ENCODE measurements at regions not wholly inside any gene's neighbourhood (a gene's known extent, or its start where the extent isn't known, plus 50 kb on each side); places are given as distances from the start of the nearest gene placed in this dataset.

DNA sequence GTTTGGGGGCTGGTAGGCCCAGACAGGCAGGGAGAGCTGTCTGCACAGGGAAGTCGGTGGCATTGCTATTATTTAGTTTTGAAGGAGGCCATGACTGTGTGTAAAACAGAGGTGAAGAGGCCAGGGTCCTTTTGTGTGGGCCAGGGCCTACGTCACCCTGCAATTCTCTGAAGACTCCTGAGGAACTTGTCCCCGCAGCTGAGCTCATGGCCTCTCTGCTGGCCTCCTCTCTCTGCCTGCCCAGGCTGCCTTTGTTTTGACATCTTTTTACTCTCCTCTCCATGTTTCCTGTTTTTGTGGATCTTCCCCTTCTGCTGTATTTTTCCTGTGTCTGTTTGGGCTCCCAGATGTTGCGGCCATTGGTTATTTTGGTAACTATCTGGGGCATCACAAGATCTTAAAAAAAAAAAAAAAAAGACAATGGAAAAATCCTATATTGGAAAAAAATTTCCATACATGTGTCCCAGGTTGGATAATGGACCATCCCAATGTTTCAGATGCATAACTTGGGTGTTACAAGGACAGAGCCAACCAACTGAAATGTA, 280.7 kb downstream of the RPS6KC1 start:
- DNase-seq (ENCODE audit: low read depth) = no peak
- no peak overlapping the region for H3K4me3 ChIP-seq (ENCODE audit: low read length)
- TF ChIP-seq, protein P1, sequence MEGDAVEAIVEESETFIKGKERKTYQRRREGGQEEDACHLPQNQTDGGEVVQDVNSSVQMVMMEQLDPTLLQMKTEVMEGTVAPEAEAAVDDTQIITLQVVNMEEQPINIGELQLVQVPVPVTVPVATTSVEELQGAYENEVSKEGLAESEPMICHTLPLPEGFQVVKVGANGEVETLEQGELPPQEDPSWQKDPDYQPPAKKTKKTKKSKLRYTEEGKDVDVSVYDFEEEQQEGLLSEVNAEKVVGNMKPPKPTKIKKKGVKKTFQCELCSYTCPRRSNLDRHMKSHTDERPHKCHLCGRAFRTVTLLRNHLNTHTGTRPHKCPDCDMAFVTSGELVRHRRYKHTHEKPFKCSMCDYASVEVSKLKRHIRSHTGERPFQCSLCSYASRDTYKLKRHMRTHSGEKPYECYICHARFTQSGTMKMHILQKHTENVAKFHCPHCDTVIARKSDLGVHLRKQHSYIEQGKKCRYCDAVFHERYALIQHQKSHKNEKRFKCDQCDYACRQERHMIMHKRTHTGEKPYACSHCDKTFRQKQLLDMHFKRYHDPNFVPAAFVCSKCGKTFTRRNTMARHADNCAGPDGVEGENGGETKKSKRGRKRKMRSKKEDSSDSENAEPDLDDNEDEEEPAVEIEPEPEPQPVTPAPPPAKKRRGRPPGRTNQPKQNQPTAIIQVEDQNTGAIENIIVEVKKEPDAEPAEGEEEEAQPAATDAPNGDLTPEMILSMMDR (conservative IDR thresholded peaks at IDR 0.05; ENCODE audit: low read length) = no peak

DNA sequence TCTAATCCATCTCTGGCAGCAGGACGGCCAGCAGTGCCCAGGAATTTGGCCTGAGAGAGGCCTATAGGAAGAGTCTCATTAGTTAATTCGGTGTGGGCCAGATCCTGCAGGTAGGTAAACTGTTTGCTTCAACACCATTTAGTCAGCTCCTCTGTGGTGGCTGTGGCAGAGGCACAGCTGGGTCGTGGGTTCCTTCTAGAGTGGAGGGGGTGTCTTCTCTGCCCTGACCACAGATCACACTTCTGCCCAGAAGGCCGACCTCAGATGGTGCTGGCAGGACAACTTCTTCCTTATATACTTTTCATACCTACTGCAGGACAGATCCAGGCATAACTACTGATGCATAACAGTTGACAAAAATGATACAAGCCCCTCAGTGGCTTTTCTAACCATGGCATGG, 281.4 kb downstream of the RPS6KC1 start:
- DNase-seq (ENCODE audit: low read depth) = no peak
- H3K4me3 ChIP-seq (ENCODE audit: low read length) = no peak overlapping the region
- TF ChIP-seq, protein P1 (conservative IDR thresholded peaks at IDR 0.05; ENCODE audit: low read length) = no peak

DNA sequence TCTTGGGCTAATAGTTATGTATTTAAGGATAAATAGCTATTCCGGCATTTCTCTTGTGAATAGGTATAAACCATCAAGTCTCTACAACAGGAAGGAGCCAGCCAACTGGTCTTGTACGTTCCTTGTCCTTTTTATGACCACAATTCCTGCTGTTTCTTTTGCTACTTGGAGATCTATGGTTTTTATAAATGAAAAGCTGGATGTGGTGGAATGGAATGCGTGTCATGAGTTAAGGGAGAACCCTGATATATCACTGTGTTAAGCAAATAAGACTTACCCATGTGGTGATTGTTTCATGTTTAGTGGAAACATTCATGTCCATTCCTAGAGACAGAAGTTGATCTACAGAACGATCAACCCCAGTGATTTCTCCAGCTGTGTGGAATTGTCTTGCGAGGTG, 282.1 kb downstream of the RPS6KC1 start:
- TF ChIP-seq, protein P1 (conservative IDR thresholded peaks at IDR 0.05; ENCODE audit: low read length) = no peak
- no peak overlapping the region for H3K4me3 ChIP-seq (ENCODE audit: low read length)
- DNase-seq (ENCODE audit: low read depth) = peak; percentile 18

DNA sequence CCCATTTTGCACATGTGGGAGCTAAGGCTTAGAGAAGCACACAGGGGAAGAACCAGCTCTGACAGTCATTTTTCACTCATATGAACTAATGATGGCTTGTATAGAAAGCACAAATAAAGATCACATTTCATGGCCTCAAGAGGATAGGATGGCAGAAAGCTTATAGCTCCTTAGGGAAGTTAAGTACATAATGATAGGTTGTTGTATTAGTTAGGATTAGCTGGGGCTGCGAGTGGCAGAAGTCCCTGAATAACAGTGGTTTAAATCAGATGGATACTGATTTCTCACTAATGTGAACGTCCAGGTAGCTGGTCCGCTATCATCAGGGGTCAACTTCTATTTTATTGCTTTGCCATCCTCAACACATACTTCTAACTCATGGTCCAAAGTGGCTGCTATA, 284.0 kb downstream of the RPS6KC1 start:
- H3K4me3 ChIP-seq (ENCODE audit: low read length) = no peak overlapping the region
- no peak for DNase-seq (ENCODE audit: low read depth)
- TF ChIP-seq, protein P1 (conservative IDR thresholded peaks at IDR 0.05; ENCODE audit: low read length) = no peak

DNA sequence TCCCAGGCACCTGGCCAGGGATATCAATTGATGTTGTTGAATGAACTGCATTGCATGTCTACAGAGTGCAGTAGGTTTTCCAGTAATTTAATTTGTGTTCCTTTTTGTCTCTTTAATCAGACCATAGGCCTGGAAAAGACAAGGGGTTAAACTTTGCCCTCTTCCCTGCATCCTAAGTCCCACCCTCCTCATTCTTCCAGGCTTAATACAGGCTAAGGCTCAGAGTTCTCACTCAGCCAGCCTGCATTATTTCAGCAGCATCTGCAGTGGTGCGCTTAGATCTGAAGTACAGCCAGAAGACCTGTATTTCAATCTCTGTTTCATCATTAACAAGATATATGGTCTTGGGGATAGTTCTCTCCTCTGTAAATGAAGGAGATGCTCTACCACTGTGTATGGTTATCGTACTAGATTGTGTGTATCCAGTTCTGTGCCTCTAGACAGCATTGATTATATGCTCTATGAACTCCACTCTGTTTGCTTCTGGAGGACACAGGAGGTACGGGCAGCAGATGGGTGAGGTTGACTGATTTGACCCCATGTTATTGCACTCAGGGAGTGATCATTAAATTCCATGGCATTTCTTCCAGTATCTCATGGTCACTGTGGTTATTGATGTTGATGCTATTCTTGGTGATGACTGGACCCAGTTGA, 286.1 kb downstream of the RPS6KC1 start:
- no peak for DNase-seq (ENCODE audit: low read depth)
- TF ChIP-seq, protein P1 (conservative IDR thresholded peaks at IDR 0.05; ENCODE audit: low read length) = no peak
- no peak overlapping the region for H3K4me3 ChIP-seq (ENCODE audit: low read length)

DNA sequence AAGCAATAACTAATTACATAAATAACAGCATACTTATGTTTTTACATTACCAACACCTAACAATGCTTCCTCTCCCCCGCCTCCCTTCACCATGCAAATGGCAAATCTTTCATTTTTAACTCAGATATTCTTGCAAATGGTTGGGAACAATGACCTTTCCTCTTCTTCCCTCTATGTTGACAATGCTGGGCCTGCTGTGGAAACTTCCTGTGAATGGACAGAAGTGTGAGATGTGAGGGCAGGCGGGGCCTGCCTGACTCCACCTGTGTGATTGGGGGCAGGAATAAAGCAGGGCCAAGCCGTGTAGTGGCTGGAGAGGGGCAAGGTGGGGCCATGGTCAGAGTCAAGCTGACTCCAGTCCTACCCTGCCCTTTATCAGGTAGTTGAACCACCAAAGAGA, 289.6 kb downstream of the RPS6KC1 start:
- no peak for DNase-seq (ENCODE audit: low read depth)
- H3K4me3 ChIP-seq (ENCODE audit: low read length) = no peak overlapping the region
- TF ChIP-seq, protein P1 (conservative IDR thresholded peaks at IDR 0.05; ENCODE audit: low read length) = no peak

DNA sequence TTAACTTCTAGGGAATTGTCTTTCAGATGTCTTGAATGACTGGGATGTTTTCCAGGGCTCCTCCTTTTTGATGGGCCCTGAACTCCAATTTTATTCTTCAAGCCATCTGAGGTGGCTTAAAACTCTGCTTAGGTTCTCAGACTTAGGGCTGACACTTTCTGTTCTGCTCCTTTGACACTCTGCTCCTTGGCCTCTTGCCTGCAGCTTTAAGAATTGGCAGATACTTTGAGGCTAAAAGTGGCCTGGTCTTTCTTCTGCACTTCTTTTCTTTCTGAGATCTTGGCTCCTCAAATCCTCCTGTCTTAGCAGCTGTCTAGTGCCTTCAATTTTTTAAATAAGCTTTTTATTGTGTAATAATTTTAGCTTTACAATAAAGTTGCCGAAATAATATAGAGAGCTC, 294.6 kb downstream of the RPS6KC1 start:
- TF ChIP-seq, protein P1 (conservative IDR thresholded peaks at IDR 0.05; ENCODE audit: low read length) = no peak
- H3K4me3 ChIP-seq (ENCODE audit: low read length) = no peak overlapping the region
- no peak for DNase-seq (ENCODE audit: low read depth)
